ENCODE measurements at regions not wholly inside any gene's neighbourhood (a gene's known extent, or its start where the extent isn't known, plus 50 kb on each side); places are given as distances from the start of the nearest gene placed in this dataset.

DNA sequence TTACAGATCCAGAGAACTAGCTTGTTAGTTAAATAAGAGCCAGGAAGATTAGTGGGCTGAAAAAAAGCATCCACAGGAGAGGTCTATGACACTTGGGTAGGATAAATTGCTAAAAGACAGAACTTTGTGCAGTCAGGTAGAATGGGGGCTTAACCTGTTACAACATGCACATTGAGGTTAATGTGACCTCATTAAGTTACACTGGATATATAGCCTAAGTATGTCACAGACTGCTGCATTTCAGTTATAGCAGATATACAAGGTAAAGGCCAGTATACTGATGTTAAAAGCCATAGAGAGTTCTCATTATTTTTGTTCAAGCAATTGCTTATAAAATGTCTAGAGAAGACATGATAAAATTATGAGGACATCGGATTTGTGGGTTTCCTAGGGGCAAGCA, 1179.9 kb upstream of the PCDH9 start:
- no peak overlapping the region for H2AFZ ChIP-seq (ENCODE audit: low read length)
- H3K27ac ChIP-seq (ENCODE audit: low read length), result no peak overlapping the region
- H3K4me2 ChIP-seq (ENCODE audit: low read length), result no peak overlapping the region
- H3K4me3 ChIP-seq (ENCODE audit: low read length), result no peak overlapping the region
- ChIA-PET POLR2A (ENCODE audit: unreplicated experiment) (no interaction called here), CTCF (no interaction called here)
- H3K36me3 ChIP-seq (ENCODE audit: low read depth, low read length), result no peaks in the 10 kb centered on the region
- intact Hi-C loops (cut with micrococcal nuclease), result no loop called here
- no peak for TF ChIP-seq EZH2phosphoT487 (IDR thresholded peaks at IDR 0.05; ENCODE audit: borderline replicate concordance, low read length)
- no peak for TF ChIP-seq EZH2 (IDR thresholded peaks at IDR 0.05; ENCODE audit: low read length, unreplicated experiment)
- TF ChIP-seq, protein P1, sequence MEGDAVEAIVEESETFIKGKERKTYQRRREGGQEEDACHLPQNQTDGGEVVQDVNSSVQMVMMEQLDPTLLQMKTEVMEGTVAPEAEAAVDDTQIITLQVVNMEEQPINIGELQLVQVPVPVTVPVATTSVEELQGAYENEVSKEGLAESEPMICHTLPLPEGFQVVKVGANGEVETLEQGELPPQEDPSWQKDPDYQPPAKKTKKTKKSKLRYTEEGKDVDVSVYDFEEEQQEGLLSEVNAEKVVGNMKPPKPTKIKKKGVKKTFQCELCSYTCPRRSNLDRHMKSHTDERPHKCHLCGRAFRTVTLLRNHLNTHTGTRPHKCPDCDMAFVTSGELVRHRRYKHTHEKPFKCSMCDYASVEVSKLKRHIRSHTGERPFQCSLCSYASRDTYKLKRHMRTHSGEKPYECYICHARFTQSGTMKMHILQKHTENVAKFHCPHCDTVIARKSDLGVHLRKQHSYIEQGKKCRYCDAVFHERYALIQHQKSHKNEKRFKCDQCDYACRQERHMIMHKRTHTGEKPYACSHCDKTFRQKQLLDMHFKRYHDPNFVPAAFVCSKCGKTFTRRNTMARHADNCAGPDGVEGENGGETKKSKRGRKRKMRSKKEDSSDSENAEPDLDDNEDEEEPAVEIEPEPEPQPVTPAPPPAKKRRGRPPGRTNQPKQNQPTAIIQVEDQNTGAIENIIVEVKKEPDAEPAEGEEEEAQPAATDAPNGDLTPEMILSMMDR (conservative IDR thresholded peaks at IDR 0.05; ENCODE audit: low read depth, low read length), result no peak
- no peaks in the 10 kb centered on the region for H3K79me2 ChIP-seq (ENCODE audit: low read length)
- no TSS peak for BruUV-seq (replicated peaks)
- no peaks in the 10 kb centered on the region for H3K27me3 ChIP-seq (ENCODE audit: low read length)
- H4K20me1 ChIP-seq (ENCODE audit: low read length), result no peaks in the 10 kb centered on the region
- DNase-seq (no peak), ATAC-seq (no peak)
- no peaks in the 10 kb centered on the region for H3F3A ChIP-seq (ENCODE audit: low read length, unreplicated experiment)
- H3K9me3 ChIP-seq (ENCODE audit: low read length), result no peaks in the 10 kb centered on the region
- H3K9ac ChIP-seq (ENCODE audit: low read length), result no peak overlapping the region
- no peaks in the 10 kb centered on the region for H3K9me2 ChIP-seq (replicated peaks; ENCODE audit: low read length)
- H3K4me1 ChIP-seq (ENCODE audit: insufficient read depth, low read length), result no peaks in the 10 kb centered on the region

DNA sequence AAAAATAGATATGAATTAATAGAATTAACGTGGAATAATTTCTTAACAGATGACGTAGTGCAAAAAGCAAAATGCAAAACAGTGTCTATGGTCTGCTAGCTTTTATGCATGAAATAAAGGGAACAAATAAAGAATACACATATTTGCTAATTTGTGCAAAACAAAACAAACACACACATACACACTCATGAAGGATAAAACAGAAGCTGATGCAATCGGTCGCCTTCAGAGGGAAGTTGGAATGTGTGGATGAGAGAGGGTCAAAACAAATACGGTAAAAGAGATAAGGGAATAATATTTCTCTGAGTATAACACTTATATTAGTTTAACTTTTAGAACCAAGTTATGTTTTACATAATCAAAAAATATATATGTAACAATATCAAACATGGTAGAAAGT, 1160.9 kb upstream of the PCDH9 start:
- Histone ChIP-seq H3K4me1 (ENCODE audit: insufficient read depth, low read length) (no peaks in the 10 kb centered on the region), H3K4me2 (ENCODE audit: low read length) (no peak overlapping the region), H3K27ac (ENCODE audit: low read length) (no peak overlapping the region), H4K20me1 (ENCODE audit: low read length) (no peaks in the 10 kb centered on the region), H3K79me2 (ENCODE audit: low read length) (no peaks in the 10 kb centered on the region), H3K9me2 (replicated peaks; ENCODE audit: low read length) (no peaks in the 10 kb centered on the region), H3K27me3 (ENCODE audit: low read length) (no peaks in the 10 kb centered on the region), H3K36me3 (ENCODE audit: low read depth, low read length) (no peaks in the 10 kb centered on the region), H3K9ac (ENCODE audit: low read length) (no peak overlapping the region), H2AFZ (ENCODE audit: low read length) (no peak overlapping the region), H3K9me3 (ENCODE audit: low read length) (no peaks in the 10 kb centered on the region), H3K4me3 (ENCODE audit: low read length) (no peak overlapping the region), H3F3A (ENCODE audit: low read length, unreplicated experiment) (no peaks in the 10 kb centered on the region)
- intact Hi-C loops (cut with micrococcal nuclease), result no loop called here
- no TSS peak for BruUV-seq (replicated peaks)
- ATAC-seq (no peak), DNase-seq (no peak)
- ChIA-PET POLR2A (ENCODE audit: unreplicated experiment) (no interaction called here), CTCF (no interaction called here)
- TF ChIP-seq EZH2phosphoT487 (IDR thresholded peaks at IDR 0.05; ENCODE audit: borderline replicate concordance, low read length) (no peak), EZH2 (IDR thresholded peaks at IDR 0.05; ENCODE audit: low read length, unreplicated experiment) (no peak)
- TF ChIP-seq, protein P1 (conservative IDR thresholded peaks at IDR 0.05; ENCODE audit: low read depth, low read length), result no peak

DNA sequence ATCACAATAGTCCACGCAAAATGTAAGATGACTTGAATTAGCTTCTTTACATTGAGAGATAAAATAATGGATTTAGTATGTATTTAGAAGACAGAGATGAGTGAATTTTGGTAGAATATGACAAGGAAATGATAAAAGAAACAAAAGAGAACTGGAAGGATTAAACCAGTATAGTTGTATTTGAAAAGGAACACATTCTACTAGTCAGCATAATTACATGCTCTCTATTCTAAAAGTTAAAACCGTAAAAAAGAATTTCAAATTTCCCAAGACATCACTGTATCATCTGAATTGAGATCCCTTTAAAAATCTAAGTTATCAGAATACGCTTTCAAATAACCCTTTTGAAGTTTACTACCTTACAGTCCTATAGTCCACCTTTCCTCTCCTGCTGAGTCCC, 1156.7 kb upstream of the PCDH9 start:
- ATAC-seq (no peak), DNase-seq (no peak)
- Histone ChIP-seq H3K4me2 (ENCODE audit: low read length) (no peak overlapping the region), H2AFZ (ENCODE audit: low read length) (no peak overlapping the region), H3K9ac (ENCODE audit: low read length) (no peak overlapping the region), H3K36me3 (ENCODE audit: low read depth, low read length) (no peaks in the 10 kb centered on the region), H3K27me3 (ENCODE audit: low read length) (no peaks in the 10 kb centered on the region), H3F3A (ENCODE audit: low read length, unreplicated experiment) (no peaks in the 10 kb centered on the region), H3K27ac (ENCODE audit: low read length) (no peak overlapping the region), H3K79me2 (ENCODE audit: low read length) (no peaks in the 10 kb centered on the region), H3K4me3 (ENCODE audit: low read length) (no peak overlapping the region), H3K9me3 (ENCODE audit: low read length) (no peaks in the 10 kb centered on the region), H4K20me1 (ENCODE audit: low read length) (no peaks in the 10 kb centered on the region), H3K9me2 (replicated peaks; ENCODE audit: low read length) (no peaks in the 10 kb centered on the region), H3K4me1 (ENCODE audit: insufficient read depth, low read length) (no peaks in the 10 kb centered on the region)
- intact Hi-C loops (cut with micrococcal nuclease), result no loop called here
- POLR2A ChIA-PET (ENCODE audit: unreplicated experiment), result no interaction called here
- no TSS peak for BruUV-seq (replicated peaks)
- CTCF ChIA-PET, result no interaction called here
- TF ChIP-seq EZH2phosphoT487 (IDR thresholded peaks at IDR 0.05; ENCODE audit: borderline replicate concordance, low read length), result no peak
- no peak for TF ChIP-seq EZH2 (IDR thresholded peaks at IDR 0.05; ENCODE audit: low read length, unreplicated experiment)
- TF ChIP-seq, protein P1 (conservative IDR thresholded peaks at IDR 0.05; ENCODE audit: low read depth, low read length), result no peak

All from PC-3 (cell line).